ENCODE measurements at regions not wholly inside any gene's neighbourhood (a gene's known extent, or its start where the extent isn't known, plus 50 kb on each side); places are given as distances from the start of the nearest gene placed in this dataset.

GRCh38 chr5:163104464-163104863 lies 332.9 kb upstream of the CCNG1 start:
- no peak for TF ChIP-seq EZH2 (IDR thresholded peaks at IDR 0.05; ENCODE audit: borderline replicate concordance, low read depth, low read length, severe bottlenecking)
- TF ChIP-seq, protein P1, sequence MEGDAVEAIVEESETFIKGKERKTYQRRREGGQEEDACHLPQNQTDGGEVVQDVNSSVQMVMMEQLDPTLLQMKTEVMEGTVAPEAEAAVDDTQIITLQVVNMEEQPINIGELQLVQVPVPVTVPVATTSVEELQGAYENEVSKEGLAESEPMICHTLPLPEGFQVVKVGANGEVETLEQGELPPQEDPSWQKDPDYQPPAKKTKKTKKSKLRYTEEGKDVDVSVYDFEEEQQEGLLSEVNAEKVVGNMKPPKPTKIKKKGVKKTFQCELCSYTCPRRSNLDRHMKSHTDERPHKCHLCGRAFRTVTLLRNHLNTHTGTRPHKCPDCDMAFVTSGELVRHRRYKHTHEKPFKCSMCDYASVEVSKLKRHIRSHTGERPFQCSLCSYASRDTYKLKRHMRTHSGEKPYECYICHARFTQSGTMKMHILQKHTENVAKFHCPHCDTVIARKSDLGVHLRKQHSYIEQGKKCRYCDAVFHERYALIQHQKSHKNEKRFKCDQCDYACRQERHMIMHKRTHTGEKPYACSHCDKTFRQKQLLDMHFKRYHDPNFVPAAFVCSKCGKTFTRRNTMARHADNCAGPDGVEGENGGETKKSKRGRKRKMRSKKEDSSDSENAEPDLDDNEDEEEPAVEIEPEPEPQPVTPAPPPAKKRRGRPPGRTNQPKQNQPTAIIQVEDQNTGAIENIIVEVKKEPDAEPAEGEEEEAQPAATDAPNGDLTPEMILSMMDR (IDR thresholded peaks at IDR 0.05; ENCODE audit: borderline replicate concordance, extremely low read depth, low read length, poor library complexity, severe bottlenecking), result no peak

Measured in DND-41 (cell line).